ENCODE measurements at regions not wholly inside any gene's neighbourhood (a gene's known extent, or its start where the extent isn't known, plus 50 kb on each side); places are given as distances from the start of the nearest gene placed in this dataset.

GRCh38 chr13:72545030-72545719 is 182.3 kb downstream of the MZT1 start:
- no peak for DNase-seq (ENCODE audit: low read depth)
- no peak overlapping the region for H3K4me3 ChIP-seq (ENCODE audit: low read depth, low read length)
- TF ChIP-seq CTCF (IDR thresholded peaks at IDR 0.05; ENCODE audit: control insufficient read depth, extremely low read depth, insufficient read depth): no peak

DNA sequence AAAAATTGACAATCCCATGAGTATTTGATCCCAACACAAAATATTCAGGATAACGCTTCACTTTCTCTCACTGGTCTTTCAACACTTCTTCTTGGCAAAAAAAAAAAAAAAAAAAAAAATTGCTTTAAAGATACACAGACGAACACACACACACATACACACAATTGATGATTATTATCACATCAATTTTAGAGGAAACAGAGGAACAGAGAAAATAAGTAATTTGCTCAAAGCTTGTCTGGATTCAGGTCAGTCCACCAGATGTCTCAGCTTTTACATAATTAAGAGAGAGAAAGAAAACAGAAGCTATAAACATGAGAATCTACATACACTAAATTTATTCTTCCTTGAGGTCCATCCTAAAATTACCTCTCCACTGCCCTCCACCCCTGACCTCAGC is 183.4 kb downstream of the MZT1 start:
- no peak overlapping the region for H3K4me3 ChIP-seq (ENCODE audit: low read depth, low read length)
- no peak for TF ChIP-seq CTCF (IDR thresholded peaks at IDR 0.05; ENCODE audit: control insufficient read depth, extremely low read depth, insufficient read depth)
- no peak for DNase-seq (ENCODE audit: low read depth)

- TF ChIP-seq CTCF (IDR thresholded peaks at IDR 0.05; ENCODE audit: control insufficient read depth, extremely low read depth, insufficient read depth): no peak
- no peak for DNase-seq (ENCODE audit: low read depth)
- H3K4me3 ChIP-seq (ENCODE audit: low read depth, low read length): no peak overlapping the region
Measured at GRCh38 chr13:72542241-72542640, 185.2 kb downstream of the MZT1 start.

- DNase-seq (ENCODE audit: low read depth): no peak
- no peak for TF ChIP-seq CTCF (IDR thresholded peaks at IDR 0.05; ENCODE audit: control insufficient read depth, extremely low read depth, insufficient read depth)
- no peak overlapping the region for H3K4me3 ChIP-seq (ENCODE audit: low read depth, low read length)
Measured at GRCh38 chr13:72541674-72542073, 185.8 kb downstream of the MZT1 start.

- no peak for DNase-seq (ENCODE audit: low read depth)
- H3K4me3 ChIP-seq (ENCODE audit: low read depth, low read length): no peak overlapping the region
- no peak for TF ChIP-seq CTCF (IDR thresholded peaks at IDR 0.05; ENCODE audit: control insufficient read depth, extremely low read depth, insufficient read depth)
Measured at GRCh38 chr13:72540881-72541280, 186.5 kb downstream of the MZT1 start.

- H3K4me3 ChIP-seq (ENCODE audit: low read depth, low read length): no peak overlapping the region
- no peak for DNase-seq (ENCODE audit: low read depth)
- no peak for TF ChIP-seq CTCF (IDR thresholded peaks at IDR 0.05; ENCODE audit: control insufficient read depth, extremely low read depth, insufficient read depth)
Measured at GRCh38 chr13:72539925-72540324, 187.5 kb downstream of the MZT1 start.

DNA sequence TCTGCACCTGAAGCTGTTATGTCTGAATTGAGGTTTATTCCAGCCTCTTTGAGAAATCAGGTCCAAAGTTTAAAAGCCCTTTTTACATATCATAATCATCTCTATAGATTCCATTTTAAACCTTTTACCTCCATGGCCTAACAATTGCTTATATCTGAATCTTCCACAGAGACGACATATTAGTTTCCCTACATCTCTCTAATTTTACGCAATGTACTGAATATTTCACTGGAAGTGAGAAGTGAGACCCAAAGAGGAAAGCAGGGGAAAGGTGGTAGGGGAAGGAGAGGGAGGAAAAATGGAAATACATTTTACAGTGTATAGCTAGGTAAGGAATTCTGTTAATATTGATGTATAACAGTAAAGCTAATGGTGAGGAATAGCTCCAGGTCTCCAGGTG is 189.6 kb downstream of the MZT1 start:
- TF ChIP-seq CTCF (IDR thresholded peaks at IDR 0.05; ENCODE audit: control insufficient read depth, extremely low read depth, insufficient read depth): no peak

More for the DNA sequence above, 189.6 kb downstream of the MZT1 start:
- no peak for DNase-seq (ENCODE audit: low read depth)
- H3K4me3 ChIP-seq (ENCODE audit: low read depth, low read length): no peak overlapping the region

Data from LNCaP clone FGC (cell line).